CD4-positive, alpha-beta T cell treated with Interleukin-1 beta for 1 hour (primary cell): ENCODE measurements at regions not wholly inside any gene's neighbourhood (a gene's known extent, or its start where the extent isn't known, plus 50 kb on each side); places are given as distances from the start of the nearest gene placed in this dataset.

ENCODE experiments used
- DNase-seq, 2 donors: peaks; one replicate each; pipeline ENCODE4 v3.0.0-alpha.2; 2020 to 2022

DNA sequence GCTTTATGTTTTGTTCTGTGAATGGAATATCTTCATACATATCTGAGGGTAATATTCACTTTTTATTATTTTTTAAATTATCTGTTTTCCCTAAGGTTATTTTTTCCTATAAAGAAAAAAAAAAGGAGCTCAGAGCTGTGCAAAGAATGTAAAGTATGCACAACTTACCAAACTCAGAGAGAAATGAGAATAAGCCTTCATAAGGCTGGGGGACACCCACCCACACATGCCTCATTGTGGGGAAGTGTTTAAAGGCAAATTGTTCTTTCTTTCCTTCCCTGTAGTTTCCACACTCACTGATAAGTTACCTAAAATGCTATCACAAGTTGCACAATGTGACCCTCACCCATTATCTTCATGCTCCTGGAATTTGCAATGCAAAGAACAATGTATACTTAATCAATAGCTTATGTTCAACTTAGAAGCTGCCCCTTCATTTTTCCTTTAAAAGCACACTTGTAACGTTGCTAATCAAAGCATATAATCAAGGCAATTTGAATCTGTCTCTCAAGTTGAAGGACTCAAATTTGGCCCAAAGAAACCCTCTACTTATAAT, 108.1 kb downstream of the GNAT3 start:
- DNase-seq, result no peak

DNA sequence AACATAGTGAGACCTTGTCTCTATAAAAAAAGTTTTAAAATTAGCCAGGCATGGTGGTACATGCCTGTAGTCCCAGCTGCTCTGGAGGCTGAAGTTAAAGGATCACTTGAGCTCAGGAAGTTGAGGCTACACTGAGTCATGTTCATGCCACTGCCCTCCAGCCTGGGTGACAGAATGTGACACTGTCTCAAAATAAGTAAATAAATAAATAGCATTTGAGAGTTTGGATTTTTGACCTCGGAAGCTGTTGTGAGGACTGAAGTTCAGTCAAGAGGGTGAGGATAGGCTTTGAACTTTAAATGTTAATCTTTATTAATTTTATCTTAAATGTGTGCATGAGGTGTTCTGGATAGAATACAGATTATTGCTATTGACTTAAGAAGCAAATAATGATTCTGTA, 110.2 kb downstream of the GNAT3 start:
- no peak for DNase-seq

DNA sequence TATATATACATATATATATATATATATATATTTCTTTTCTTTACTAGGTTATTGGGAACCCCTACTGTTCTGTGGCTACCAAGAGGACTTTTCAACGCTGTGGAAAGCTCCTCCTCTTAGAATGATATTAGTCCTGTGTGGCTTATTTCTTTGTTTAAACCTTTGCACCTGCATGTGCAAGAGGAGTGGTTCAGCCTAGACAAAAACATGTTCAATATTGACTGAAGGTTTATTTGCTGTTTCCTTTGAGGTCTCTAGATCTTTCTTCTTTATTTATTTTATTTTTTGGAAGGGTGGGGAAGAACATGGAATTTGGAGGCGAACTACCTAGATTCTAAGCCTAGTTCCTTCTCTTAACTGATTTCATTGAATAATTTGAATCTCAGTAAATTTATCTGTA, 118.1 kb downstream of the GNAT3 start:
- DNase-seq, result no peak

DNA sequence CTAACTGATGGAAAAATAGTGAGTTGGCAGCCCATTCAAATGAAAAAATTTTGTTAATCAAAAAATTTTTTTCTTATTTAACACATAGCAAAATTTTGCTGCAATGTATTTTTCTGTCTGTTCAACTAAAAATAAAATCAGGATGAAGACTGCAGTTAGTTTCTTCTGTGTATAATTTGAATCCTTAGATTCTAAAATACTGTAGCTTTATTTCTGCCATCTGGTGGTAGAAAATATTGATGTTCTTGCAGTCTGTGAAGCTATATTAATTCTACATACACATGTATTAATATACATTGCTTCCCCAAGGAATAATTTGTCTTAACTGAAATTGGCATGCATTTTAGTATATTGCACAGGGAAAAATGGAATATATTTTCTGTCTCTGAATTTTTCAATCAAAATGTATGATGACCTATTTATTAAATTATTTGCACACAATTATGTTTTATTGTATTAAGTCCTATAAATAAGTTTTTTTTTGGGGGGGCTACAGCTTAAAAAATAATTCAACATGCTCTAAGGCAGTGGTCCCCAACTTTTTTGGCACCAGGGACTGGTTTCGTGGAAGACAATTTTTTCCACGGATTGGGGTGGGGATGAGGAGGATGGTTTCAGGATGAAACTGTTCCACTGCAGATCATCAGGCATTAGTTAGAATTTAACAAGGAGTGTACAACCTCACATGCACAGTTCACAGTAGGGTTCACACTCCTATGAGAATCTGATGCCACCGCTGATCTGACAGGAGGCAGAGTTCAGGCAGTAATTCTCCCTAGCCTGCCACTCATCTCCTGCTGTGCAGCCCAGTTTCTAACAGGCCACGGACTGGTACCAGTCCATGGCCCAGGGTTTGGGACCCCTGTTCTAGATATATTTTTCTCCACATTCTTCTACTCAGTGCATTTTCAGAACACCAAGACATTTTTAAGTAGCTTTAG, 119.4 kb downstream of the GNAT3 start:
- no peak for DNase-seq

DNA sequence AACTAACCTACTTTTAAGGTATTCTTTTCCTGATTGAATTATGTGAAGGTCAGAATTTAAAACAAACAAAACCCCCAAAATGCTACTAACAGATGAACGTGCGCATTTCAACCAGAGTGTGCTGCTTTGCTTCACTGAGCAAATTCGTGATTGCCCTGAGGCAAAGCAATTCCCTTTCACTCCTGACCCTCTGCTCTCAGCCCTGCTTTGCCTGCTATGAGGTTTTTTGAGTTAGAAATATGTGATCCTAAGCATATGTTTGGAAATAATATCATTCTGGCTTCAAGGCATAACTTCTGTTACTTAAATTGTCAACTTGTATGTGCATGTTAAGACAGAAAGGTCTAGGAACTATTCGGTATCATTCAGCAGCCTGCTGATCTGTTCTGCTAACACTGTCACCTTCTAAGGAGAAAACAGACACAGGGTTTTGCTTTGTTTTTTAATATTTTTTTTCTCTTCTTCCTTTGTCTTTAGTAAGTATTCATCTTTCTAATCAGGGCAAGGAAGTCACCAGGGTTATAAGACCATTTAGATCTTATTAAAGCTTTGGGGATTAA, 124.2 kb downstream of the GNAT3 start:
- no peak for DNase-seq

DNA sequence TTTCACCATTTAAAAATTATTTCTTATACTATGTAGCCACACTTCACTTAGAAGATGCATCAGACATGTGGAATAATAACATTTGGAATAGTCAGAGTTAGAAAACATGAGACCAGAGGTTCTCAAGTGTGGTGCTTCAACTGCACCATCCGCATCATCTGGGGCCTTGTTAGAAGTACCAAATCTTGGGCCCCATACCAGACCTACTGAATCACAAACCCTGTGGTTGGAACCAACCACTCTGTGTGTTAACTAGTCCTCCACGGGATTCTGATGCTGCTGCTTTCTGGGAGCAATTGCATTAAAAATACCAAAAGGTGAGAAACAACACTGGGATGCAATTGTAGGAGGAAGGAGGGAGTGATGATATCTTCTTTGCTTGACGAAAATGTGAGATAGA, 125.2 kb downstream of the GNAT3 start:
- no peak for DNase-seq

DNA sequence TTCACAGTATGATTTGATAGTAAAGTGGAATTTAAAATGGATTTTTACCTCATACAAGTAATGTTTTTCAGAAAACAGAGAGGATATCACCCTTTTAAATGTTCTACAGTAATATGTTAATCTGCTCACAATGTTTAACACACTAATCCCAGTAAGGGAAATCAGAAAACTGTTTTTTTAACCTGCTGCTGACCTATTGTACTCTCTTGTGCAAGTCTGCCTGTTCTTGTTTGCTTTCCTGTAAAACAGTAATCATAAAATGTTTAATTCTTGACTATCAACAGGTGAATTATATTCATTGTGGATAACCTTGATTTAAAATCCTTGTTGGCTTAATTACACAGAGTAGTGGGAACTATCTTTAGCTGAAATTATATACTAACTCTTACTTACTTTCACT, 126.4 kb downstream of the GNAT3 start:
- DNase-seq, result no peak

DNA sequence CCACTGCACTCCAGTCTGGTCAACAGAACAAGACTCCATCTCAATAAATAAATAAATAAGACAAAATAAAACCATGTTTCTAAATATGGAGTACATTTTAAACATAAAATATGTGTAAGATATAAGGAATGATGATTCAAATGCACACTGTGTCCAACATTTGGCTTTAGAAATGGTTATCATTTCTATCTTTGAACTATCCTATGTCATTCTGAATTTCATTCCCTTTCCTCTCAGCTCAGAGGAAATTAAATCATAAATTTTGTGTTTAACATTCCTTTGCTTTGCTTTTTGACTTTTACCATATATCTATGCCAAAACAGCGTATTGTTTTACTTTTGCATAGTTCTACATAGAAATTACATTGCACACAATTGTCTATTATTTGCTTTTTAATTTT, 130.9 kb downstream of the GNAT3 start:
- no peak for DNase-seq

DNA sequence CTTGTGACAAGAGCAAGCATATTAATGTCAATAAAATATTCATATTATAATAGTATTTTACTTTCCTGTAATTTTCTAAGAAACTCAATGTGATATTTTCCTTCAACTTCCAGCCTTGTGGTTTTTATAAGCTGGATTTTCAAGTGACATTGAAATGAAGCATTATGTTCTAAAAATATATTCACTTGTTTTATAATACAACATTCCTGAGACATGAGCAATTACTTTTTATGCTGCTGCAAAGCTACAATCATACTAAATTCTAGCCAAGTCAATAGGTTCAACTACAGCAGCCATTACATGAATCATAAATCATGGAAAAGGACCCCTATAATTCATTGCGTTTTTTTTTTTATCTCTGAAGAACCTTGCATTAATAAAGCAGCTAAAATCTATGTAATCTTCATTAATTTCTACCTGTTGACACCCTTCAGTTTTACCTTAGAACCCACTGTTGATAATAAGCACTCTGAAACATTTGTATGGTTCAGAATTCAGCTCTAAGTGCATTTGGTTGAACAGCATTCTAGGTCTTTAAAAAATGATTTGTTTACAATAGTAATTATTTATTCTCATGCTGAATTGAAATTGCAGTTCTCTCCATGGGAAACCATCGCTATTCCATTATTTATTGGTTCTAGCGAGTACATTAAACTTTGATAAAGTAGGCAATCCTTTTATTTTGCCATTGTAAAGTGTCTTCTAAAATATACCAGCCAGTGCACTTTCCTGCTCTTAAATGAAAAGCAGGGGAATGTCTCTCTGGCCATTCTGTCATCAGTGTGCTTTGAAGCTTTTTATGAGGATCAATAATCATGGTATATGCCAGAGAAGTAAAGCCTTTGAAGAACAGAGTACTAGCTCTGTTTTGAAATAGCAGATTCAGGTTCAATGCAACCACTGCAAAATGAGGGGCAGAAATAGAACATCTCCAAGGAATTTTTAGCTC, 132.6 kb downstream of the GNAT3 start:
- DNase-seq, result no peak

DNA sequence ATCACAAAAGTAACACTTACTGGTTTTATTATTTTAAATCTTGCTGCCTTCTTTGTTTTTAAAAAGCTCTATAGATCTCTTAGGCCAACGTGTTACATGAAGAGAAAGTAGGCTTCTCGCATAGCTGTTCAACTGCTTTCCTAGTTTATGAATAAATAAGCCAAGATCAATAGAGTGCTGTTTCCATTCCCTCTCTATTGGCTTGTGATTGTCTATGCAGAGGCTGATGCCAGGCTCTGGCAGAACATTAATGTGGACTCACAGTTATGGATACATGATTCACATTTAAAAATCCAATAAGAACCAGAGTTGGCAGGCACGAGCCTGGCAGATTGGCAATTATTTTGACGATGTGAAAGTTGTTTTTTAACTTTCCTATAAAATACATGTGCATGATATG, 137.5 kb downstream of the GNAT3 start:
- DNase-seq, result no peak

DNA sequence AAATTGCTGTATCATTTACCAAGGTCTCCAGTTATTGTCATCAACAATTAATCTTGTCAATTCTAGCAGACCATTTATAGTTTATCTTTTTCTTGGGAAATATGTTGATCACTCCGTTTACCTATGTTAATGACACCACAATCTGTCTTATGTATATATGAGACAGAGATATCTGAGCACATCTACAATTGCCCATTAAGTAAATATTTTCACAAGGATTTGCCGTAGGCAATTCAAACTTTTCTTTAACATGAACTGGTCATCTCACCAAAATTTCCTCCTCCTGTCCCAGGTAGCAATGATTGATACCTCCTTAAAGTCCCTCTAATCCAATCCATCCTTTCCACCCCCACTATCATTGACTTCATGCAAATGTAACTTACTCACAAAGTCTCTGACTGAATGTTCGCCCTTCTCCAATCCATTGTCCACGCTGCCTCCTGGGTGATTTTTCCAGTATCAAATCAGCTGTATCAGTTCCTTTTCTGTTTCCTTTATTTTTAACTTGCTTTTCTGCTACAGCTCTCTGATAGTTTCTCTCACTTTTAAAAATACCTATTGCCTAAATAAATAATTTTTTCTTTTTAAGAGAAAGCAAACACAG, 138.3 kb downstream of the GNAT3 start:
- DNase-seq, result no peak

DNA sequence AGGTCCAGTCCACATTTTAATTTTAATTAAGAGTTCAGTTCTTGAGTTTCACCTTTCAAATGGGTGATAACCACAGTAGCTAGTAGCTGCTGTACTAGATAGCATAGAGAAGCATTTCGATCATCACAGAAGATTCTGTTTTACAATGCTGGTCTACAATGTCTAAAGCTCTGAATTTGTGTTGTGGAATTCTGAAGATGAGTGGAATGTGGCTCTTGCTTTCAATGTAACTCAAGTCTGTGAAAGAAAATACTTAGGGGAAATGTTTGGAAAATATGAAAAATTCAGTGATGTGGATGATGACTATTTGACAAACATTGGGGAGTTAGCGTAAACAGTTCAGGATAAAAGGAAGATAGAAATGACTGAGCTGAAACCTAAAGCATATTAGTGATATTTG, 139.4 kb downstream of the GNAT3 start:
- no peak for DNase-seq

DNA sequence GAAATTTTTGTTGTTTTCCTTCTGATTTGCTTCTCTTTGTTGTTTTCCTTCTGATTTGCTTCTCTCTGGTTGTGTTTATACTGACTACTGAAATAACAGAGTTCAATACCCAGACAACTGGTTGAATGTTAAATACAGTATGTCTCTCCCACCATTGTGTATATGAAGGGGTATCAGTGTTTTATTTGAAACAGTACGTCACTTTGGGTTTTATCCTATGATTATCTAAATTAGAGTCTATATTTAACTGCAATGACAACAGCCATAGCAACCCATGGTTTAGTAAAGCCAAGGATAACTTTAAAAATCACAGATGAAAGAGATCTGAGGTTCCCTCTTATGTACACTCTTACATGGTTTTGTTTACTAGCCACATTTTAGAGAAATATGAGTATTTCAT, 141.3 kb downstream of the GNAT3 start:
- DNase-seq, result no peak

DNA sequence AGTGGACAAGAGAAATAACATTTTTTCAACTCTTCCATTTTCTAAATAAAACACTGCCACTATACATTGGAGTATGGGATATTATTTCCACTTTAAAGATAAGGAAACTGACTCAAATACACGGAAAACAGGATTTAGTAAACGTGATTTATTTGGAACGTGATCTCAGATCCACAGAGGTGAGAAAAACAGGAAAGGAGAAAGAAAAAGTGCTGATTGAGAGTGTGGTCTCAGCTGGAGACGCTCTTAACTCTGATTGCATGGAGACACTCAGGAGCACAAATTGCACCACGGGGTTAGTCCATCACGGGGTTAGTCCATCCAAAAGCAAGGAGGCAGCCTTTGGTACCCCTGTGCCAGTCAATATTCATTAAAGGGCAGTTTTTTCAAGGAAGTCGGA, 142.5 kb downstream of the GNAT3 start:
- no peak for DNase-seq

DNA sequence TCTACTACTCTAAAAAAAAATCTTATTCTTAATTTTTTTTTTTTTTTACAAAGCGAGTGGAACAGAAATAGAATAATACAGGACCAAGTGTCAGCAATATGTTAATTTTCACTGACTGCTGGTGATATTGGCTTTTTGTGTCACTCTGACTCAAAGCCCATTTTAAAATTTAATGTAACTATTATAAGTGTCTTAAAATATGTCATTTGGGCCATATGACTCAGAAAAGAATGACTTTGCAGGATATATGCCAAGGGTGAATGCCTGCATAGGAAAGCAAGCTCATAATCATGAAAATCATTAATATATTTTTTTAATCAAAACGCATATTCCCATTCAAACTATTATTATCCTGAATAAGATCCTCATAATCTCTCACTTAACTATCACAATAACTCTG, 149.2 kb downstream of the GNAT3 start:
- DNase-seq, result no peak

DNA sequence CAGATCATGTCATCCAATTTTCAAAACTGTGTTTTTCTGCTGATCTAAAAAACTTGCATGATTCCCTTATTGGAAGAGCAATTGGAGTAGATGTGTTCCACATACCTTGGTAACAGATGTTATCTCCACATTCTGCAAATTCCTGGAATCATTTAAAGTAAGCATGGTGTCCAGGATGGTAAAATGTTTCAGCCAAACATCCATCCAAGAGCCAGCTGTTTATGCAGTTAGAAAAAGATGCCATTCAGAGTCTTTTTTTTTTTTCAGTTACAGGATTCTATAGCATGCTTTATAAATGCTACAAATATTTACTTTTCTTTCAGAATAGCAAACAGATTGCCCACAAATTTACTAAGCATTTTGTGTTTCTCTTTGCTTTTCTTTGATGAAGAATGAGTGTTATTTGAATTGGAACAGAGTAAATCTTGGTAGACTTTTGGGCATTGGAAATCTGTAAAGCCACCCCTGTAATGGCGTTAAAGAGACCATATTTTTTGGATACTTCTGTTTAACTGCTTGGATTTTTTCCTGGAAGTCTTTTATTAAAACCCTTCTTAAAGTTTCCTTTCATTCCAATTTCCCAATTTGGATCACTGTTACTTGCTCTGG, 149.8 kb downstream of the GNAT3 start:
- DNase-seq, result no peak

DNA sequence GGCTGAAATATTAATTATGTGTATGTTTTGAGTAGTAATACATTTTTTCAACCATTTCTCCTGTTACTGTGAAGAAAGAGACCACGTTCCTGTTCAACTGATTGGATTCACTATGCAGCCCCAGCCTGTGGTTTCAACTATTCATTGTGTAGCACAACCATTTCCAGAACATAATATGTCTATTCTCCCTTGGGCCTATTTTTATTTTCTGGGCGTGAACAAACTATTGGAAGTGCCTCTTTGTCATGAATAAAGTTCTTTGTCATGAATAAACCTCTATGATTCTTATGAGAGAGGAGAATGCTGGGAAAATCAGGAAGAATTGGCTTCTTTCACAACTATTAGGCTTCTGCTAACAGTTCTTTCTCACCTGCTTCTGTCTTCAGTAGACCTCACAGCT, 152.4 kb downstream of the GNAT3 start:
- no peak for DNase-seq

DNA sequence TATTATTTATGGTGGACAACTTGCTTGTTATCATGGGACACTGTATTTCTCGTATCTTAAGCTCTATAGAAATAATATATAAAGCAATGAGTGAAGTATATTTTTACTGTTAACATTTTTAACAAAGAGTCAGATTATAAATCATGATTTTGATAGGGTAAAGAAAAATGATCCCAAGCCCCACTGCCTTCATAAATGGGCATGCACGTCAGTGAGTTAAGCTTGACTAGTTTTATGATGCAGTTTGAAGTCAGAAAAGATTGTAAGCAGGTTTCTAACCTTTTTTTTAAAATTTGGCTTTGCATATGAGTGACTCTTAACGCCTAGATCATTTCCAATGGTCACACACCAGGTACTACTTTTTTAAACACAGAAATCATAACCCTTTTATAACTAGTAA, 152.8 kb downstream of the GNAT3 start:
- no peak for DNase-seq

DNA sequence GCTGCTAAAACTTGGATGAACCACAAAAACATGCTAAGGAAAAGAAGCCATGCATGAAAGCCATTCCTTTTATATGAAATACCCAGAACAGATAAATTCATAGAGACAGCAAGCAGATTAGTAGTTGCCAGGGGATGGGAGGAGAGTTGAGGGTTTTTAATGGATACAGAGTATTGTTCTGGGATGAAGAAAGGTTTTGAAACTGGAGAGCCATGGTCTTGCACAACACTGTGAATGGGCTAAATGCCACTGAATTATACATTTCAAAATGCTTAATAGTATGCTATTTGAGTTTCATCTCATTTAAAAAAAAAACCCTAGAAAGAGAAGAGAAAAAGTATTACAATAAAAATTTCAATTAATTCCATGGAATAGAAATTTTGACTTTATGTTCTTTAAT, 154.3 kb downstream of the GNAT3 start:
- no peak for DNase-seq

DNA sequence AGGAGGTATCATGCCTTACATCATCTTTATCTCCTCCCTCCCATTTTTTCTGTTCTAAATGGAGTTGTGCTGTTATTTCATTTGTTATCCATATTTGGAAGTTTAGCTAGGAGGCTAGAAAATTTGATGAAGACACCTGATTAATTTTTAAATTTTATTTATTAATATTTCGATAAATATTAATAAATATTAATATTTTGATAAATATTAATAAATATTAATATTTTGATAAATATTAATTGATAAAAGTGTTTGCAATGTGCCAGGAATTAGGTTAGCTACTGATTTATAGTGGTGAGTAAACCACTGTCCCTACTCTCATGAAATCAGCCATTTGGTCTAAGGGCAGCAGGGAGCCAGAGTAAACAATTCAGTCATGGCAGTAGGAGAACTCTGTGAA, 161.4 kb downstream of the GNAT3 start:
- no peak for DNase-seq

DNA sequence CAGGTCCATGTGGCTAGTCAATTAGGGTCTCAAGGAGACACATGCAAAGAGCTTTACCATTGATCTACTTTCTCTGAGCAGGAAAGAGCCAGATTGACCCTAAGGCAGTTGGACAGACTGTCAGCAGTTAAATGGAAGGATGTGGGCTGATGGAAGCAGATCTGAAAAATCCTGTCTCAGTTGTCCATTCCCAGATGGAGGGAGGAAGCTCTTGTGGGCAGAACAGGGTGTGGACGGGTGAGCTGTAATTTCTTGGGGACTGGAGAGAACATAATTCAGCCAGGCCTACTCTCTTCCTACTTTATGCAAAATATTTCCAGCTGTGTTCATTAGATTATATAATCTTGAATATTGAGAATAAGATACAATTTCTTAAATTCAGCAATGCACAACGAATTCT, 163.6 kb downstream of the GNAT3 start:
- DNase-seq, result no peak

DNA sequence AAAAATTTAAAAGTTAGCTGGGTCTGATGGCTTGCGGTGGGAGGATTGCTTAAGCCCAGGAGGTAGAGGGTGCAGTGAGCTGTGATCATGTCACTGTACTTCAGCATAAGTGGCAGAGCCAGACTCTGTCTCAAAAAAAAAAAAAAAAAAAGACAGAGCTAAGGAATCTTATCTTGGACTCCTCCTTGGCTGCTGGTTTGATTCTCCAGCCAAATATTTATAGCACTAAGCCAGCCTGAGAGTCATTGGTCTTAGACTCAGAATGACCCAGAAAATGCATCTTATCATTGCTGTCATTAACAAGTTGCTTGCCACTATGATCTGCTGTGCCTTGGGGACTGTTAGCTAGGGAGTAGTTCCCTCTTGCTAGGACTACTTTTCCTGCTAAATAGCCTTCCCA, 164.7 kb downstream of the GNAT3 start:
- no peak for DNase-seq
